ENCODE measurements at regions not wholly inside any gene's neighbourhood (a gene's known extent, or its start where the extent isn't known, plus 50 kb on each side); places are given as distances from the start of the nearest gene placed in this dataset.

DNA sequence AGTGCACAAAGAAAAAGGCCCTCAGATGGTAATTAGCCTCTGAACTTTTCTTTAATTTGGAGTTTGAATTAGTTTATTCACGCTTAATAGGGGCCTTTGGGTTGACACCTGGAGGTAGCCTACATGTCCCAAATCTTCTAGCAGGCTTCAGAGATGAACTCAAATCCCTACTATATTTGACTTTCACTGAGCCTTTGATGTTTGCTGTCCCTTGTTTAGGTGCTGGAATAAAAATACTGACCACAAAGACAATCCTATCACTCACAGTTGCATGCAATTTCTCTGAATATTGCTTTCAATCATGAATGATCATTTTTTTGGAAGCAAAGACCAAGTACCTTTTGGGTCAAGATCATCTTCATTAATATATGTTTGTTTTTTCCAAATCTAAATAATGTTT, 564.0 kb upstream of the FANCL start:
- H3K4me3 ChIP-seq (ENCODE audit: low read depth, low read length), result no peak overlapping the region
- TF ChIP-seq, protein P1, sequence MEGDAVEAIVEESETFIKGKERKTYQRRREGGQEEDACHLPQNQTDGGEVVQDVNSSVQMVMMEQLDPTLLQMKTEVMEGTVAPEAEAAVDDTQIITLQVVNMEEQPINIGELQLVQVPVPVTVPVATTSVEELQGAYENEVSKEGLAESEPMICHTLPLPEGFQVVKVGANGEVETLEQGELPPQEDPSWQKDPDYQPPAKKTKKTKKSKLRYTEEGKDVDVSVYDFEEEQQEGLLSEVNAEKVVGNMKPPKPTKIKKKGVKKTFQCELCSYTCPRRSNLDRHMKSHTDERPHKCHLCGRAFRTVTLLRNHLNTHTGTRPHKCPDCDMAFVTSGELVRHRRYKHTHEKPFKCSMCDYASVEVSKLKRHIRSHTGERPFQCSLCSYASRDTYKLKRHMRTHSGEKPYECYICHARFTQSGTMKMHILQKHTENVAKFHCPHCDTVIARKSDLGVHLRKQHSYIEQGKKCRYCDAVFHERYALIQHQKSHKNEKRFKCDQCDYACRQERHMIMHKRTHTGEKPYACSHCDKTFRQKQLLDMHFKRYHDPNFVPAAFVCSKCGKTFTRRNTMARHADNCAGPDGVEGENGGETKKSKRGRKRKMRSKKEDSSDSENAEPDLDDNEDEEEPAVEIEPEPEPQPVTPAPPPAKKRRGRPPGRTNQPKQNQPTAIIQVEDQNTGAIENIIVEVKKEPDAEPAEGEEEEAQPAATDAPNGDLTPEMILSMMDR (IDR thresholded peaks at IDR 0.05; ENCODE audit: low read depth, low read length, missing control alignments), result no peak
- DNase-seq (ENCODE audit: low read depth), result no peak

DNA sequence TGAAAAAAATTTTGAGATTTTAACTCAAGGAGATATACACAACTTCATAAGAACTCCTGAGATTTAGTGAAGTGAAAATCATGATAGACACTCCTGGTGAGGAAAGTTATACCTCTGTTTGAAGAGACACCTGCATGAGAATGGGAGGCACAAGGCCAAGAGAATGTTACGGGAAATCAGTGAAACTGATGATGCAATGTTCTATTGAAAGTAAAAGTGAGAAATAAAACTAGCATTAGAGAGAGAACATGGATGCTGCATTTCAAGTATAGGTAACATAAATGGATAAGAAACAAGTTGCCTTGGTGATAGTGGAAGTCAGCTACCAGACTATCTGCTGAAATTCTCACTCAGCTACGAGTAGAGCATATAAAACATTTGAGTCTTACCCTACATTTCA, 562.1 kb upstream of the FANCL start:
- no peak overlapping the region for H3K4me3 ChIP-seq (ENCODE audit: low read depth, low read length)
- no peak for DNase-seq (ENCODE audit: low read depth)
- TF ChIP-seq, protein P1 (IDR thresholded peaks at IDR 0.05; ENCODE audit: low read depth, low read length, missing control alignments), result no peak

DNA sequence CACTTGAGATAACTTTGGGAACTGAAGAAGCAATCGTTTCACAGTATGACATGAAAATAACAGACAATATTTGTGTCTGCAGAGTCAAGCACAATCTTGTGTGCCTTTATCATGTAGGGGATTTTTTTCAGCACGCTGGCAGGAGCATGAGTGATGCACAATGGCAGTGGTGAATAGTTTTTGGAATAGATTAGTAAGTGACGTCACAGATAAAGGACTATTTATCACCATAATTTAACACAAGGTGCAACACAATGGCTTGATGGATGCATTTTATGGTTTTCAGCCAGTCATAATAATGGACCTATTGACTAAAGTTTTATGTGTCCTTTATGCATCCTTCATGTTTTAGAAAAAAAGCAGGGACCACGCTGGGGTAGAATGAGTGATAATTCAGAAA, 559.8 kb upstream of the FANCL start:
- DNase-seq (ENCODE audit: low read depth), result no peak
- TF ChIP-seq, protein P1 (IDR thresholded peaks at IDR 0.05; ENCODE audit: low read depth, low read length, missing control alignments), result no peak
- H3K4me3 ChIP-seq (ENCODE audit: low read depth, low read length), result no peak overlapping the region

DNA sequence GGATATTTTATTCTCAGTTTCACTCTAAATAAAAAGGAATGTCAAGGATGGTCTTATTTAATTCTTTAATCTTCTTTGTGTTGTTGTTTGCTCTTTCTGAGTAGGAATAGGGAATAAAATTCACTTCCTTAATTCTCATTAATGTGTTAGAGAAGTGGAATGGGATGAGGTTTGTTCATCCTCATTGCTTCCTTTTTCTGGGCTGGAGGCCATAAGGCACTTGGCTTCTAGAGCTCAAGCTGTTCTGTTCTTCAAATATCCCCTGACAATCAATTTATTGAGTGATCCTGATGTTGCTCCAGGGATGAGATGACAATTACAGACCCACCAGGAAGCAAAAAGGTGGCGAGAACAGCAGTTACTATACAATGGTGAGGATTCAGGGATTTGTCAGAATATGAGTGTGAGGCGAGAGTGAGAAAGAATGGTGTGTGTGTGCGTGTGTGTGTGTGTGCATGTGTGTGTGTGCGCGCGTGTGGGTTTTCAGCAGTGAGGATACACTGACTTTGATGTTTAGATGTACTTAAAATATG, 557.6 kb upstream of the FANCL start:
- TF ChIP-seq, protein P1 (IDR thresholded peaks at IDR 0.05; ENCODE audit: low read depth, low read length, missing control alignments), result no peak
- DNase-seq (ENCODE audit: low read depth), result no peak
- no peak overlapping the region for H3K4me3 ChIP-seq (ENCODE audit: low read depth, low read length)

DNA sequence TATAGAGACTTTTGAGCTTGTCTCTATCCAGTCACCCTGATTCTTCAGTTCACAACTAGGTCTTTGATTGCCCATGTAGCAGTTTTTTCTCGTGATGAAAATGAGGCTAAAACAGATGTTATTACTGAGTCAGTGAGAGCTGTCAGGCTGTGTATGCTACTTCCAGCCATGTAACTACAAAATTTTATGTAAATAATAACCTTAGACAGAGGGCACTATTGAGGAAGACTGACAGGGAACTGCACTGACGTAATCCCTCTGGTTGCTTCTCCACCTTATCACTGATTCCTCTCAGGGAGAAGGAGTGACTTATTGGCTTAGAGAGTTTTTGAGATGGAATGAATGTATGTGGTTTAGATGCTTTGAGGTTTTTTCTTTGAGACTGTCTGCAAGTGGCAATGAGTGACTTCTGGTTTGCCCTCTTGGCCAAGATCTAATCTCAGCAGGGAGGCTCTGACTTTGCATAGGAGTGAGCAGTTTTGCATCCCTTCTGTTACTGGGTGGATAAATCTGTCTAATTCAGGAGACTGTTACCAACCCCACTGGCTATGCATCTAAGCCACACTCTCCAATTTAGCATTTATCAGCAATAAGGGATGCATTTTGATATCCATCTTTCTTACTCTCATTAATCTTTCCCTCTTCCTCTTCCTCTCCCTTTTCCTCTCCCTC, 555.2 kb upstream of the FANCL start:
- H3K4me3 ChIP-seq (ENCODE audit: low read depth, low read length), result no peak overlapping the region
- DNase-seq (ENCODE audit: low read depth), result no peak
- TF ChIP-seq, protein P1 (IDR thresholded peaks at IDR 0.05; ENCODE audit: low read depth, low read length, missing control alignments), result no peak

DNA sequence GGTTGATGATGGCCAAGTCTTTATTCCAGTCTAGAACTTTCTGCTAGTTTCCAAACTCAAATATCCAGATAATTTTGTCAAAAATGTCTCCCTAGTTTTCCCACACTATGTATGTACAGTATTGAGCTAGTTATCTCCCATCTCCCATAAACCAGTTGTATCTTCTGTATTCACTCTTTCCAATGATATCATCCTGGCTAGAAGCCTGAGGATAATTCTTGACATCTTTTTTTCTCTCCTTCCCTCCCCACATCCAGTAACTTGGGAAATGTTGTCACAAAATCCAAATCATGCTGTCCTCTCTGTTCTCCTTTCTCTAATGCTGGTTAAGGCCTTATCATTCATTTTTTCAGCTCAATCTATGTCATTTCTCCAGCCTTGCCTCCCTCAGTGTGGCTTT, 553.8 kb upstream of the FANCL start:
- DNase-seq (ENCODE audit: low read depth), result no peak
- H3K4me3 ChIP-seq (ENCODE audit: low read depth, low read length), result no peak overlapping the region
- TF ChIP-seq, protein P1 (IDR thresholded peaks at IDR 0.05; ENCODE audit: low read depth, low read length, missing control alignments), result no peak

DNA sequence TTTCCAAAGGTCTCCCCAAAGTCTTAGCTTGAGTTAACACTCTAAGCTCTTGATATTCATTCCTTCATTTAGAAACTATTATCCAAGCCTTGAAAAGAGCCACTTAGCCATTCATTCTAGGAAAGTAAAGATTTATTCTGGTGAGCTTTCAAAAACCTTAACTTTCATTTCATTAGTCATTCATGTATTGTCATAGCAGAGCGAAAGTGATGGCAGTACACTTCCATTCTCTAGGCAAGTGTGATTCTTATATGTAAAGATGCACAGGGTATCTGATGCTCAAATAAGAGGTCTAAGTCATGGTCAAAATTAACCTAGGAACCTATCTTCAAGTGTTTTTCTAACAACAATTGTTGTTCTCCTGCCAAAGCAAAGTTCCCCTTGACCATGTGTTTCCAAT, 553.0 kb upstream of the FANCL start:
- TF ChIP-seq, protein P1 (IDR thresholded peaks at IDR 0.05; ENCODE audit: low read depth, low read length, missing control alignments), result no peak
- H3K4me3 ChIP-seq (ENCODE audit: low read depth, low read length), result no peak overlapping the region
- DNase-seq (ENCODE audit: low read depth), result no peak
